Midbrain (tissue), 1 donor: ENCODE measurements at regions not wholly inside any gene's neighbourhood (a gene's known extent, or its start where the extent isn't known, plus 50 kb on each side); places are given as distances from the start of the nearest gene placed in this dataset.
A peak's percentile ranks its signal among the peaks of the same experiment; 100 is the strongest.
"Not testable (repeated sequence)": the region's sequence is repeated elsewhere in the genome, so short reads cannot be mapped to it uniquely, and the experiment has no call there.

ENCODE experiments used
- DNase-seq: peaks from one replicate; lab custom pipeline; 2025; lab: John Stamatoyannopoulos, UW

DNA sequence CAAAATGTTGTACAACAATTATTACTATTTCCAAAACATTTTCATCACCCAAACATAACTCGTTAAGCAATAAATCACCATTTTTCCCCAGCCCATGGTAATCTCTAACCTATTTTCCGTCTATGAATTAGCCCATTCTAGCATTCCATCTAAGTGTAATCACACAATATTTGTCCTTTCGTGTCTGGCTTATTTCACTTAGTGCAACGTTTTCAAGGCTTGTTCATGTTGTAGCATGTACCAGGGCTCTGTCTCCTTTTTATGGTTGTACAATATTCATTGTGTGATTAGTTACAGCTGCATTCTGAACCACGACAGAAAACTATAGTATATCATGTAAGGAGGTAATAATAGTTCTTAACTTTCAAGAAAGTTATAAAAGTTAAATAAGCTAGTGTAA lies 656.0 kb upstream of the HS3ST1 start:
- no peak for DNase-seq

GRCh38 chr4:12071316-12071715 lies 642.6 kb upstream of the HS3ST1 start:
- DNase-seq, result no peak

GRCh38 chr4:12053966-12054365 lies 625.3 kb upstream of the HS3ST1 start:
- no peak for DNase-seq

DNA sequence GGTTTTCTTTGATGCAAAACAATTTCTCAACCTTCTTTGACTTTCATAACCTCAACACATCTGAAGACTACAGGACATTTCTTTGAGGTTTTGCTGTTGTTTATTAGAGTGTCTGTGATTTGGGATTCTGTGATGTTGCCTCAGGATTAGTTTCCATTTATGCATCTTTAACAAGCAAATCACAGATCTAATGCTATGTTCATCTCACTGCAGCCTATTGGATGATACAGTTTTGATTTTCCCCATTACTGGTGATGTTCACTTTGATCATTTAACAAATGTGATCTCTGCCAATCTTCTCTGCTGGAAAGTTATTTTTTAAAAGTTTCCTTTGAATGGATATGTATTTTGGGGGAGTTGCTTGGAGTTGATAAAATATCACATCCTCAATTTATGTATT lies 624.9 kb upstream of the HS3ST1 start:
- no peak for DNase-seq

- DNase-seq, result no peak
Measured at GRCh38 chr4:12050357-12050756, 621.7 kb upstream of the HS3ST1 start.

DNA sequence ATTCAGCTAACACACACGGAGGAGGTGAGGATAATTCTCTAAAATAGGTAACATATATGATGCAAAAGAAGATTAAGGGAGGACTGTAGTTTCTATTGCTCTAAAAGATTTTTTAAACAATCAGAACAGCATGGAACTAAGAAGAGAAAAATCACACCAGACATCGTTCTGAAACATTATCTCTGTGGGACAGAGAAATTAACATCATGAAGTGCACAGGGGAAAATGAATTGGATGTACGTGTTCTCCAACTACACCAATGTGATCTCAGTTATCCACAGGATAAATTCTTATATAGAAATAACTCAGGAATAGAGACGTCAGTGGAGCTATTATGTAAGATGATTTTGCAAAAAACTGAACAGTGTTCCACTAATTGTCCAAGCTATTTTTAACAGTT lies 614.1 kb upstream of the HS3ST1 start:
- DNase-seq, result no peak

GRCh38 chr4:12041828-12042227 lies 613.1 kb upstream of the HS3ST1 start:
- DNase-seq, result no peak

DNA sequence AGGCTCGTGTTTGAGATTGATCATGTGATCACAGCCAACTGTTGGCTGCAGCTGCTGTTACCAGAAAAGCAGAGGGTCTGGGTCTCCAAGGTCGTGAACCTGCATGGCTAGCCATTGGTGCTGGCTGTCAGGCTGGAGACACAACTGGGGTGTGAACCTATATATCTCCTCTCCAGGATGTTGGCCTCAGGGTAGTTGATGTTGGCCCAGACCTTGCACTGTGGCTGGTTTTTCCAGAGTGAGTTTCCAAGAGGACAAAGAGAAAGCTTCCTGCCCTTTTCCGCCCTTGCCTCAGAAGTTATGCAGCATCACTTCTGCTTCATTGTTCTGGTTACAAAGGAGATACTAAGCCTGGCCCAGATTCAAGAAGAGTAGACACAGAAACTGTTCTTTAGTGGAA lies 607.8 kb upstream of the HS3ST1 start:
- DNase-seq, result no peak

DNA sequence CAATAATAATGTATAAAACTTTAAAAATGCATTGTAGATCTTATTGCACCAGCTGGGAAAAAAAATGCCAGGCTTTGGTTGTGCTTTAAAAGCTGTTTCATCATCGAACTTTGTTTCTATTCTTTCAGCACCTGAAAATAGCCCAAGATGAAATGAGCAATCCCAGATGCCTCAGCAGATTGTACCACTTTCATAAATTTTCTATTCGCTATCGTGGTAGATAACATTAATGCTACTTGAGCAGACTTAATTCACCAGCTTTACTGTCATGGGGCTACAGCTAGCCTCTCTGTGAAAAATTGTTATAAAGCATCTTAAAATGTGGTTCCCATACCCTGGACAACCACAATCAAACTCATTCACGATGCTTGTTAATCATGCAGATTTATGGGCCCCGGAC lies 599.6 kb upstream of the HS3ST1 start:
- DNase-seq, result no peak

GRCh38 chr4:12022409-12022808 lies 593.7 kb upstream of the HS3ST1 start:
- DNase-seq, result no peak

GRCh38 chr4:12016729-12017128 lies 588.0 kb upstream of the HS3ST1 start:
- no peak for DNase-seq

DNA sequence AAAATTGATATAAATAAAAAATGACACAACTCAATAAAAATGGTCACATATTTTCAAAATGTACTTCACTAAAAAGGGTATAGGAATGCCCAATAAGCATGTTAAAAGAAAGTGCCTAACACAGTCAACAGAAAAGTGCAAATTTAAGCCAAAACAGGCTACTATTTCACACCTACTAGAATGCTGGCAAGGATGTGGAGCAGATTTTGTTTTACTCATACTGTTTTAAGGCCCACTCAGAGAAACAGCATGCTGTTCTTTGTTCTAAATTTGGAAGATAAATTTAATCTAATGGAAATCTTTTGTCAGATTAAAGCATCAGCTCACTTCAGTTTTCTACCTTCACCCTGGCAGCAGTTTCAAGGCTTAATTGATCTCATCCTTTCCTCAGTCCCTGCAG lies 576.8 kb upstream of the HS3ST1 start:
- no peak for DNase-seq

DNA sequence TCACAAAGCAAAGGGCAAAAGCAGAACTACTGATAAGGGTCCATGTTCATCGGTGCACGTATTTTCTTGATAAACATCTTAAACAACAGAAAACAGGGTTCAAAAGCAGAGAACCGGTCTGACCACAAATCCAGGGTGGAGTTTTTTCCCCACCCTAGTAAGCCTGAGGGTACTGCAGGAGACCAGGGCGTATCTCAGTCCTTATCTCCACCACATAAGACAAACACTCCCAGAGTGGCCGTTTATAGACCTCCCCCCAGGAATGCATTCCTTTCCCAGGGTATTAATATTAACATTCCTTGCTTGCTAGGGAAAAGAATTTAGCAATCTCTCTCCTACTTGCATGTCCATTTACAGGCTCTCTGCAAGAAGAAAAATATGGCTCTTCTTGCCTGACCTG lies 567.9 kb upstream of the HS3ST1 start:
- not testable (repeated sequence) for DNase-seq

- DNase-seq, result no peak
Measured at GRCh38 chr4:11976726-11977263, 548.1 kb upstream of the HS3ST1 start.

DNA sequence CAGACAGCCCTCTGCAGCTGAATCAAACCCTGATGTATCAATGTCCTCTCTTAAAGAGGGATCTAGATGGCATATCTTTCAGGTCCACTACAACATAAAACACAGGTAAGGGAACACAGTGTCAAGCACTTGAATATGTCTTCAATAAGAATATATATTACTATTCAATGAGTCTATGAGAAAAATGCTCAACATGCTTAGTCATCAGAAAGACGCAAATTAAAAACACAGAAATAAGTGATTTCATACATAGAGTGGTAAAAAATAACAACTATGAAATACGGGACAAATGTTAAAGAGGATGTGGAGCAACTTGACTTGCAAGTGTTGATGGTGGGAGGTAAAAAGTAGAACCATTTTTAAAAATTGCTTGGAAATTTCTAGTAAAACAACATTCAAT lies 544.6 kb upstream of the HS3ST1 start:
- DNase-seq, result no peak

DNA sequence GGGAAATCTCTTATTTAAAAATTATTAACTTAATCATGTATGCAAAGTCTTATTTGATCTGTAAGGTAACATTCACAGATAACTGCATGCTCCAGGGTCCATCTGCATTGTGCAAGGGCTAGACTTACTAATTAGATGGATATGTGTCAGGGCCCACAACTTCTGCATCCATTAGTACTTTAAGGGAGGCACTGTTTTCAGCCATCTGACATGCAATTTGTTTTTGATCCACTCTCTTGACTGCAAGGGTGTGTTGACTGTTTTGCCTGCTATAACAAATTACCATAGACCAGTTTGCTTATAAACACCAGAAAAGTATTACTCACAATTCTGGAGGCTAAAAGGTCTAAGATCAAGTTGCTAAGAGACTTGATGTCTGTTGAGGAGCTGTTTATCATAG lies 542.1 kb upstream of the HS3ST1 start:
- no peak for DNase-seq

- DNase-seq, result no peak
Measured at GRCh38 chr4:11966782-11967181, 538.1 kb upstream of the HS3ST1 start.

DNA sequence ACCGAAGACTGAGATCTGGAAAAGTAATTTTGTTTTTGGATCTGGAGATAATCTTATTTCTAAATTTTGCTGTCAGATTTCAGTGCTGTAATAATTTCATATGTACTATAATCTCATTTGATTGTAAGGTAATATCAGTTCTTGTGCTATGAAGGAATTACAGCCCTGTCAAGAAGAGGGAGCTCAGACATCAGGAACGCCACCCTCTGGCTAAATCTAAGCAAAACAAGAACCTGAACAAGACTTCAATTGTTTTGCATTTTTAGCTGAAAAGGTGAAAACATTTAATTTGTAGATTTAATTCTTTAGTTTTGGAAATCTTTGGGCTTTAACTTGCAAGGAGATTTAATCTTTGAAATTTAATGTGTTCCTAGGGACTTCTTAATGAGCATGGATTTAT lies 525.4 kb upstream of the HS3ST1 start:
- peak; percentile 28 for DNase-seq

GRCh38 chr4:11949355-11949754 lies 520.7 kb upstream of the HS3ST1 start:
- DNase-seq, result no peak

DNA sequence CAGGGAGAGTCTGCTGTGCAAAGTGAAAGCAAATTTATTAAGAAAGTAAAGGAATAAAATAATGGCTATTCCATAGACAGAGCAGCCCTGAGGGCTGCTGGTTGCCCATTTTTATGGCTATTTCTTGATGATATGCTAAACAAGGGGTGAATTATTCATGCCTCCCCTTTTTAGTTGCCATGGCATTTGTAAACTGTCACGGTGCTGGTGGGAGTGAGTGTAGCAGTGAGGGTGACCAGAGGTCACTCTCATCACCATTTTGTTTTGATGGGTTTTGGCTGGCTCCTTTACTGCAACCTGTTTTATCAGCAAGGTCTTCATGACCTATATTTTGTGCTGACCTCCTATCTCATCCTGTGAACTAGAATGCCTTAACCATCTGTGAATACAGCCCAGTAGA lies 518.9 kb upstream of the HS3ST1 start:
- DNase-seq, result not testable (repeated sequence)

DNA sequence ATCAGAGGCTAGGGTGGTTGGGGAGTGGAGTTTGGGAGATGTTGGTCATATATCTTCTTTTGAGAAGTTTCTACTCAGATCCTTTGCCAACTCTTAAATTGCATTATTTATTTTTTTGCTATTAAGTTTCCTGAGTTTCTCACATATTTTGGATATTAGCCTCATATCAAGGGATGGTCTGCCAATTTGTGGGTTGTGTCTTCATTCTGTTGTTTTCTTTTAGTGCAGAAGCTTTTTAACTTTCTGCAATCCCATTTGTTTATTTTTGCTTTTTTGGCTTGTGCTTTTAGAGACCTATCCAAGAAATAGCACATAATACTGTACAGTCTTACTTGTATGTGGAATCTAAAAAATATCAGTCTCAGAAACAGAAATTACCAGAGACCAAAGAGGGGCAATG lies 509.2 kb upstream of the HS3ST1 start:
- no peak for DNase-seq

- no peak for DNase-seq
Measured at GRCh38 chr4:11931266-11931820, 502.6 kb upstream of the HS3ST1 start.

DNA sequence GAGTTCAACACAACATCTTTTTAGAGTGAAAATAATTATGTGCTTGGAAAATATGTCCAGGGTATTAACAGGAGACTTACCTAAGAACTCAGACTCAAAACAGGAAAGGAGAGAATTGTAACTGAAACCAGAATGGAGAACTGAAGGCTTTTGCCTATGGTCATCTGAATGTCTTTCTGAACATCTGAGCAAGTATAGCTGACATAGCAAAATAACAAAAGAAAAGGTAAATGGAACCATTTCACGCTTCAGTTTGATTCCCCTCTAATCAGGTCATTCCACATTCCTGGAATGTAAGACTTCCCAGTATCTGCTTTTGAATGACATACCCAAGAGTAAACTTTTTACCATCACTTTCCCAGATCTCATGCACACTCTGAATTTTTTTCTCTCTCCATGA lies 500.4 kb upstream of the HS3ST1 start:
- no peak for DNase-seq

DNA sequence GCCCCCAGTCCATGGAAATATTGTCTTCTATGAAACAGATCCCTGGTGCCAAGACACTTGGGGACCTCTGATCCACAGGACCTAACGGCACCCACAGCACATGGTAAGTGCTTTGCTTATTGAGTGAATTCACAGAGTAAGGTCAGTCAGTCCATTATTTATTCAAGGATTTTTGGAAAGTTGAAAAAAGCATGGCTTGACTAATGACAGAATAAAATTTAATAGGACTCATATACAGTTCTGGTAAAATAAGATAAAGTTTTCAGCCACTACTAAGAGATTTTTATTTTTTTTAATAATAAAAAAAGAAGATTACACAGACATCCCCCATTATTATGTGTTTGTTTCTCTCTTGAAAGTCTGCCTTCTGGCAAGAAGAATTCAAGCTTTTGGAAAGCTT lies 490.6 kb upstream of the HS3ST1 start:
- no peak for DNase-seq

DNA sequence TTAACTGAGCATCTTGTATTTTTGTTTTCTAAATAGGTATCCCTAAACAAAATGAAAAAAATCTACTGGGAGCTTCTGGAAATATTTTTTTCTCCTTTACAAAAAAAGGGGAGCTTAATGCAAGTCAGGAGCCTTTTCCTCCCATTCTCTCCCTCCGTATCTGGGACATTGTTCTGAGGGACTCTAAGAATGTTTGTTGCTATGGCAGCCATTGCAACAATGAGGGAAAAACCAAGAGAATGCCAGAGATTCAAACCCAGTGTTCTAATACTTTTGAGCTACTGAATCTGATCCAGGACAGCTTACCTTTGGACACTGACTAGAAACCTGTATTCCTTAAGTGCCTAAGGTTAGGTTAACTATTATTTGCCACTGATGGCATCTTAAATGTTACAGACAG lies 485.7 kb upstream of the HS3ST1 start:
- no peak for DNase-seq
